ENCODE measurements at regions not wholly inside any gene's neighbourhood (a gene's known extent, or its start where the extent isn't known, plus 50 kb on each side); places are given as distances from the start of the nearest gene placed in this dataset.

- Histone ChIP-seq H3K27ac (no peak overlapping the region), H3K4me3 (no peak overlapping the region)
- TF ChIP-seq, protein P1, sequence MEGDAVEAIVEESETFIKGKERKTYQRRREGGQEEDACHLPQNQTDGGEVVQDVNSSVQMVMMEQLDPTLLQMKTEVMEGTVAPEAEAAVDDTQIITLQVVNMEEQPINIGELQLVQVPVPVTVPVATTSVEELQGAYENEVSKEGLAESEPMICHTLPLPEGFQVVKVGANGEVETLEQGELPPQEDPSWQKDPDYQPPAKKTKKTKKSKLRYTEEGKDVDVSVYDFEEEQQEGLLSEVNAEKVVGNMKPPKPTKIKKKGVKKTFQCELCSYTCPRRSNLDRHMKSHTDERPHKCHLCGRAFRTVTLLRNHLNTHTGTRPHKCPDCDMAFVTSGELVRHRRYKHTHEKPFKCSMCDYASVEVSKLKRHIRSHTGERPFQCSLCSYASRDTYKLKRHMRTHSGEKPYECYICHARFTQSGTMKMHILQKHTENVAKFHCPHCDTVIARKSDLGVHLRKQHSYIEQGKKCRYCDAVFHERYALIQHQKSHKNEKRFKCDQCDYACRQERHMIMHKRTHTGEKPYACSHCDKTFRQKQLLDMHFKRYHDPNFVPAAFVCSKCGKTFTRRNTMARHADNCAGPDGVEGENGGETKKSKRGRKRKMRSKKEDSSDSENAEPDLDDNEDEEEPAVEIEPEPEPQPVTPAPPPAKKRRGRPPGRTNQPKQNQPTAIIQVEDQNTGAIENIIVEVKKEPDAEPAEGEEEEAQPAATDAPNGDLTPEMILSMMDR (IDR thresholded peaks at IDR 0.05), result no peak
- DNase-seq (ENCODE audit: low spot score), result peak; percentile 29
Measured at GRCh38 chr9:108673386-108673785, 182.4 kb downstream of the ACTL7B start.

DNA sequence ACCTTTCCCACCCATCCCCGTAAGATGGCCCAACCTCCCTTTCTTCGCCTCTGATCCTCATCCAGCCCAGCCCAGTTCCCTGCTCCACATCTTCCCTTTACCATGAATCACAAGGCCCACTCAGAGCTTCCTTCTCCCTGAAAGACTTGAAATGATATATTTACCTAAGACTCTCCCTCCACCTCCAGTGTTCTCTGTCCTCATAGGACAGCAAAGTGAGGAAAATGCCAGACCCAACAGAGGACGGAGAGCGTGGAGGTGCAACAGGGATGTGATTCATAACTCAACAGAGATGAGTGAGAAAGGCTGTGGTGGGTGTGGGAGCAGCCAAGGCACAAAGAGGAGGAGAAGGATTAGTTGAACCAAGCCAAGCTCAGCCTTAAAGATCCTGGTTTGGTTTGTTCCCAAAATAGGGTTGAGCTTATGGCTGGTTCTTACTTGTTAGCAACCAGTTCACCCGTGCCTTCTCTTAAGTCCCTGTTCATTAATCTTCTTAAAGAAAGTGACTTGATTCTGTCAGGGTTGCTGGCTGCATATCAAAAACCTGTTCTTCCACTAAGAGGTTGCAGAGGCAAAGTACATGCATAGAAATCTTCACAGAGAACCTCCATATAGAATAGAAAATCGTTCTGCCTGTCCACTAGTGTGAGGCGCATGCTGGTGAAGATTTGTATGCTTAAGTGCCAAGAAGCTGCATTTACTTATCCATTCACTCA, 183.2 kb downstream of the ACTL7B start:
- TF ChIP-seq, protein P1 (IDR thresholded peaks at IDR 0.05), result no peak
- no peak overlapping the region for H3K27ac ChIP-seq
- peak; percentile 26 for DNase-seq (ENCODE audit: low spot score)
- H3K4me3 ChIP-seq, result no peak overlapping the region

DNA sequence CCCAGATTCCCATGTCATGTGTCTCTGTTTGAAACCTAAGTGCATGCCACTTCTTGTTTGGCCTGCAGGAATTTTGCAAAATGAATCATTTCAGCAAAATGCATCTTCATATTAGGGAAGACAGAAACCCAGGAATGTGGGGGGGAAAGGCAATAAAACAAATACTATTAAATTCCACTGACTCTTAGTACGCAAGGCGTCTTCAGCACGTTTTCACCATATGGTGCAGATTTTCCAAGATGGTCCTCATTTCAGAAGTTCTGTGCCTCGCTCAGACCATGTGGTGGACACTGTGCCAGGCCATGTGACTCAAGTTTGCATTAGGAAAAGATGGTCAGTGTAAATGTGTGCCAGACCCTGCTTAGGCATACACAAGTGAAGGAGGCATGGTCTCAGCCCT, 184.0 kb downstream of the ACTL7B start:
- H3K27ac ChIP-seq, result no peak overlapping the region
- DNase-seq (ENCODE audit: low spot score), result peak; percentile 38
- TF ChIP-seq, protein P1 (IDR thresholded peaks at IDR 0.05), result no peak
- H3K4me3 ChIP-seq, result no peak overlapping the region

DNA sequence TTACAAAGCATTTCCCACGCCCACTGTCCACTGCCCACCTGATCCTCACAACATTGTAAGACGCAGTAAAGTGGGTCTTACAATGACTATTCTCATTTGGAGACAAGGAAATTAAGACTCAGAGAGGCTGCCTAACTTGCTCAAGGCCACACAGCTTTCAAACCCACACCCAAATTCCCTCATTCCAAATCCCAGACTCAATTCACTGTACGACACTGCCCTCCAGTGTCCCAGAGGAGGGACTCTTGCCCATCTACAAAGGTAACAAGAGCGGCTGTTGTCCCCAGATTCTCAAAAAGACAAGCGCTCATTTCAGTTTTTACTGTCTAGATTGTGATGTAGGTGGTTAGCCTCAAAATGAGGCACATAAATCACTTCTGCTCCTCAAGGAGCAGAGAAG, 184.6 kb downstream of the ACTL7B start:
- TF ChIP-seq, protein P1 (IDR thresholded peaks at IDR 0.05), result no peak
- Histone ChIP-seq H3K4me3 (no peak overlapping the region), H3K27ac (no peak overlapping the region)
- DNase-seq (ENCODE audit: low spot score), result no peak

- DNase-seq (ENCODE audit: low spot score), result peak; percentile 5
- Histone ChIP-seq H3K4me3 (no peak overlapping the region), H3K27ac (no peak overlapping the region)
- TF ChIP-seq, protein P1 (IDR thresholded peaks at IDR 0.05), result no peak
Measured at GRCh38 chr9:108668938-108669335, 186.8 kb downstream of the ACTL7B start.

DNA sequence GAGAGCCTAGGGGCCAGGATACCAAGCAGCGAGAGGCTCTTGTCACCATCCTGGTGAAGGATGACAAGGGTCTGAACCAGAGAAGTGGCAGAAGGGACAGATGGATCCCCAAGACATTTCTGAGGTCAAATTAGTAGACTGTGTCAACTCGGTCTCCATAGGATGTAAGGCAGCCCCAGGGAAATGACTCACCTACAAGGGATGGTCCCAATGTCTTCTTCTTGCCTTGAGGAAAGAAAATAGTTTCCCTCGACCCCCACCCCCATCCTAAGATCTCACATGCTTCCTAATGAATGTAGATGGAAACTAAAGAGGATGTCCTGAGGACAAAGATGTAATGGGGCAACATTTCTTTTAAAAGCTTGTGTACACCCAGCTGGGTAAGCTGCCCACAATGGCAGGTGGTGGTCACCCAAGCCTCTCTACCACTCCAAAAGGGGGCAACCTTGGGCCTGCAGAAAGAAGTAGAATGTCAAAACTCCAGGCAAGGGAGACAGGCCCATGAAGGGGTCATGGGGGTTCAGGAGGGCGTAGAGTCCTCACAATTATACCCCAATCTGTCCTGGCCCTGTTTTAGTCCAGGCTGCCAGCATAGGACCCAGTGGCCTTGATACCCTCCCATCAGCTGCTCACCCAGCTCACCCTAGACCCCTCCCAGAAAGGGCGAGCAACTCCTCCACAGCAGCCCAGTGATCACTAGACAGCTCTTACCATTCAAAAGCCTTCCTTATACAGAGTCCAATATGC, 187.4 kb downstream of the ACTL7B start:
- no peak for DNase-seq (ENCODE audit: low spot score)
- H3K27ac ChIP-seq, result no peak overlapping the region
- no peak overlapping the region for H3K4me3 ChIP-seq
- TF ChIP-seq, protein P1 (IDR thresholded peaks at IDR 0.05), result no peak
